Activated CD8-positive, alpha-beta T cell treated with anti-CD3 and anti-CD28 coated beads for 36 hours (primary cell): ENCODE measurements at regions not wholly inside any gene's neighbourhood (a gene's known extent, or its start where the extent isn't known, plus 50 kb on each side); places are given as distances from the start of the nearest gene placed in this dataset.

ENCODE experiments used
- ATAC-seq: fragments of 200-7000 bp; cut with Tn5 transposase; one replicate; pipeline ENCODE4 v1.10.0; 2021; ENCODE audit warnings: mild to moderate bottlenecking, moderate library complexity
- CTCF ChIA-PET: fragments of 350-600 bp; sonication (Branson Sonifier 250); formaldehyde crosslinking; loops from one replicate; lab custom pipeline; 2021; ENCODE audit warnings: antibody characterized with exemption; lab: Charles Lee
- POLR2A ChIA-PET: fragments of 350-600 bp; sonication (Branson Sonifier 250); formaldehyde crosslinking; loops from one replicate; lab custom pipeline; 2021; ENCODE audit warnings: antibody characterized with exemption; lab: Charles Lee
- DNase-seq: peaks from one replicate; pipeline ENCODE4 v3.0.0-alpha.2; 2020
- H3K27ac Mint-ChIP-seq: one replicate; pipeline ENCODE4 v1.8.0; 2021; ENCODE audit warnings: mild to moderate bottlenecking, mixed read lengths
- H3K27me3 Mint-ChIP-seq: one replicate; pipeline ENCODE4 v1.8.0; 2021; ENCODE audit warnings: mixed read lengths
- H3K36me3 Mint-ChIP-seq: one replicate; pipeline ENCODE4 v1.8.0; 2021; ENCODE audit warnings: low read depth, mixed read lengths
- H3K4me1 Mint-ChIP-seq: one replicate; pipeline ENCODE4 v1.8.0; 2021; ENCODE audit warnings: low read depth, mixed read lengths
- H3K4me3 Mint-ChIP-seq: one replicate; pipeline ENCODE4 v1.8.0; 2021; ENCODE audit warnings: mild to moderate bottlenecking, moderate library complexity, mixed read lengths
- H3K9me3 Mint-ChIP-seq: one replicate; pipeline ENCODE4 v1.8.0; 2021; ENCODE audit warnings: mixed read lengths
- CTCF ChIP-seq: fragments of 200-600 bp; IDR thresholded peaks from one replicate; pipeline ENCODE4 v1.8.0; 2022; ENCODE audit warnings: antibody characterized with exemption, mild to moderate bottlenecking
- intact Hi-C: fragments of 100-400 bp; cut with micrococcal nuclease; formaldehyde crosslinking; loops from one replicate; pipeline ENCODE4 v1.10.0; 2022

- no peak overlapping the region for H3K27ac Mint-ChIP-seq
- ATAC-seq (no peak), DNase-seq (no peak)
- ChIA-PET POLR2A (no interaction called here), CTCF (no interaction called here)
- H3K9me3 Mint-ChIP-seq, result peaks cover 6% of the 10 kb centered on the region
- H3K27me3 Mint-ChIP-seq, result no peaks in the 10 kb centered on the region
- H3K4me3 Mint-ChIP-seq, result no peak overlapping the region
- no peaks in the 10 kb centered on the region for H3K36me3 Mint-ChIP-seq
- TF ChIP-seq CTCF, result no peak
- H3K4me1 Mint-ChIP-seq, result no peaks in the 10 kb centered on the region
- intact Hi-C loops, result no loop called here
These were observed 1271.8 kb downstream of the BRINP3 start for GRCh38 chr1:189205863-189206262.

GRCh38 chr1:189206617-189207016 is 1271.0 kb downstream of the BRINP3 start:
- H3K9me3 Mint-ChIP-seq, result peaks cover 6% of the 10 kb centered on the region
- H3K4me1 Mint-ChIP-seq, result no peaks in the 10 kb centered on the region

GRCh38 chr1:189211742-189212141 is 1265.9 kb downstream of the BRINP3 start:
- Mint-ChIP-seq H3K4me3 (no peak overlapping the region), H3K4me1 (no peaks in the 10 kb centered on the region), H3K27ac (no peak overlapping the region), H3K36me3 (no peaks in the 10 kb centered on the region), H3K9me3 (peaks cover 10% of the 10 kb centered on the region), H3K27me3 (no peaks in the 10 kb centered on the region)
- ChIA-PET CTCF (interaction anchor here (1.2 kb wide), 1 partner anchor 10 kb away, joined by 3 read pairs; no protein-coding TSS in a partner anchor), POLR2A (no interaction called here)
- DNase-seq, result no peak
- intact Hi-C loops, result no loop called here
- TF ChIP-seq CTCF, result no peak
- ATAC-seq, result no peak

More at GRCh38 chr1:189206617-189207016, 1271.0 kb downstream of the BRINP3 start:
- Mint-ChIP-seq H3K4me3 (no peak overlapping the region), H3K27me3 (no peaks in the 10 kb centered on the region), H3K36me3 (no peaks in the 10 kb centered on the region), H3K27ac (no peak overlapping the region)
- ChIA-PET POLR2A (no interaction called here), CTCF (no interaction called here)
- DNase-seq (no peak), ATAC-seq (no peak)
- TF ChIP-seq CTCF, result no peak
- intact Hi-C loops, result no loop called here

GRCh38 chr1:189212606-189213005 is 1265.1 kb downstream of the BRINP3 start:
- Mint-ChIP-seq H3K36me3 (no peaks in the 10 kb centered on the region), H3K4me1 (no peaks in the 10 kb centered on the region), H3K27me3 (no peaks in the 10 kb centered on the region), H3K27ac (no peak overlapping the region), H3K4me3 (no peak overlapping the region), H3K9me3 (peaks cover 10% of the 10 kb centered on the region)
- ChIA-PET CTCF (interaction anchor here (1.2 kb wide), 1 partner anchor 9 kb away, joined by 3 read pairs; no protein-coding TSS in a partner anchor), POLR2A (no interaction called here)
- ATAC-seq (no peak), DNase-seq (no peak)
- no peak for TF ChIP-seq CTCF
- intact Hi-C loops, result no loop called here

- H3K27ac Mint-ChIP-seq, result no peak overlapping the region
- no peak for TF ChIP-seq CTCF
- intact Hi-C loops, result no loop called here
- H3K36me3 Mint-ChIP-seq, result no peaks in the 10 kb centered on the region
- DNase-seq (no peak), ATAC-seq (no peak)
- H3K4me1 Mint-ChIP-seq, result no peaks in the 10 kb centered on the region
- ChIA-PET CTCF (no interaction called here), POLR2A (no interaction called here)
- peaks cover 6% of the 10 kb centered on the region for H3K9me3 Mint-ChIP-seq
- H3K4me3 Mint-ChIP-seq, result no peak overlapping the region
- H3K27me3 Mint-ChIP-seq, result no peaks in the 10 kb centered on the region
These were observed 1260.8 kb downstream of the BRINP3 start for GRCh38 chr1:189216886-189217285.
